Sigmoid colon (tissue), 4 donors: ENCODE measurements at regions not wholly inside any gene's neighbourhood (a gene's known extent, or its start where the extent isn't known, plus 50 kb on each side); places are given as distances from the start of the nearest gene placed in this dataset.

Experiments
- CTCF ChIP-seq, 4 experiments: fragments of 450-650 bp in 3 of 4; fragments of 200-600 bp in 1 of 4; IDR thresholded peaks; one replicate each; pipeline ENCODE4 v1.5.1; 2016 to 2019; ENCODE audit warnings: antibody characterized with exemption in 4 of 4, mild to moderate bottlenecking in 3 of 4, moderate library complexity in 2 of 4
- EP300 ChIP-seq, 4 donors: sonication (generic); formaldehyde crosslinking; IDR thresholded peaks; one replicate each; pipeline ENCODE4 v1.6.1; 2017; ENCODE audit warnings: antibody characterized with exemption in 4 of 4
- POLR2A ChIP-seq, 2 donors: fragments of 450-650 bp; IDR thresholded peaks; one replicate each; pipeline ENCODE4 v1.6.1; 2016; ENCODE audit warnings: antibody characterized with exemption in 2 of 2, mild to moderate bottlenecking in 2 of 2, moderate library complexity in 2 of 2
- POLR2AphosphoS5 ChIP-seq, 4 donors: sonication (generic); formaldehyde crosslinking; IDR thresholded peaks; one replicate each; pipeline ENCODE4 v1.6.1; 2017; ENCODE audit warnings: antibody characterized with exemption in 4 of 4

- no peak for TF ChIP-seq POLR2A (IDR thresholded peaks at IDR 0.05)
- no peak for TF ChIP-seq CTCF (IDR thresholded peaks at IDR 0.05)
- TF ChIP-seq POLR2AphosphoS5 (IDR thresholded peaks at IDR 0.05), result no peak
- no peak for TF ChIP-seq EP300 (IDR thresholded peaks at IDR 0.05)
These were observed 193.4 kb downstream of the ATG4C start for GRCh38 chr1:62977366-62977765.
